IMR-90 (cell line): ENCODE measurements at regions not wholly inside any gene's neighbourhood (a gene's known extent, or its start where the extent isn't known, plus 50 kb on each side); places are given as distances from the start of the nearest gene placed in this dataset.

Experiments used
- BHLHE40 ChIP-seq: fragments of 150-350 bp; IDR thresholded peaks from 2 replicates; pipeline ENCODE4 v1.6.1; 2016; ENCODE audit warnings: mild to moderate bottlenecking, low read depth, low read length
- CEBPB ChIP-seq: IDR thresholded peaks from 2 replicates; pipeline ENCODE4 v1.6.1; 2012; ENCODE audit warnings: low read depth, low read length, improper control_type of control experiment
- CHD1 ChIP-seq: IDR thresholded peaks from 2 replicates; pipeline ENCODE4 v1.6.1; 2012; ENCODE audit warnings: low read depth, low read length, improper control_type of control experiment
- MAFK ChIP-seq: IDR thresholded peaks from 2 replicates; pipeline ENCODE4 v1.6.1; 2012; ENCODE audit warnings: low read depth, low read length, improper control_type of control experiment
- MXI1 ChIP-seq: IDR thresholded peaks from 2 replicates; pipeline ENCODE4 v1.6.1; 2012; ENCODE audit warnings: low read depth, mild to moderate bottlenecking, low read length, moderate library complexity, borderline replicate concordance
- POLR2A ChIP-seq: IDR thresholded peaks from 2 replicates; pipeline ENCODE4 v1.6.1; 2012; ENCODE audit warnings: mild to moderate bottlenecking, low read depth, low read length
- RAD21 ChIP-seq: IDR thresholded peaks from 2 replicates; pipeline ENCODE4 v1.6.1; 2012; ENCODE audit warnings: low read length, improper control_type of control experiment
- RCOR1 ChIP-seq: IDR thresholded peaks from 2 replicates; pipeline ENCODE4 v1.6.1; 2012; ENCODE audit warnings: mild to moderate bottlenecking, low read length, improper control_type of control experiment; ENCODE audit not compliant: insufficient replicate concordance
- RFX5 ChIP-seq: IDR thresholded peaks from 2 replicates; pipeline ENCODE4 v1.8.0; 2012; ENCODE audit warnings: low read depth, mild to moderate bottlenecking, low read length, moderate library complexity
- TF ChIP-seq, protein P1 (sequence below): conservative IDR thresholded peaks from 2 replicates; pipeline ENCODE4 v1.5.1; 2012; ENCODE audit warnings: mild to moderate bottlenecking, low read depth, low read length, improper control_type of control experiment
- TF ChIP-seq, protein P2 (sequence below): fragments of 150-350 bp; IDR thresholded peaks from 2 replicates; pipeline ENCODE4 v1.6.1; 2017; ENCODE audit warnings: mild to moderate bottlenecking, antibody characterized with exemption, low read length, low read depth

DNA sequence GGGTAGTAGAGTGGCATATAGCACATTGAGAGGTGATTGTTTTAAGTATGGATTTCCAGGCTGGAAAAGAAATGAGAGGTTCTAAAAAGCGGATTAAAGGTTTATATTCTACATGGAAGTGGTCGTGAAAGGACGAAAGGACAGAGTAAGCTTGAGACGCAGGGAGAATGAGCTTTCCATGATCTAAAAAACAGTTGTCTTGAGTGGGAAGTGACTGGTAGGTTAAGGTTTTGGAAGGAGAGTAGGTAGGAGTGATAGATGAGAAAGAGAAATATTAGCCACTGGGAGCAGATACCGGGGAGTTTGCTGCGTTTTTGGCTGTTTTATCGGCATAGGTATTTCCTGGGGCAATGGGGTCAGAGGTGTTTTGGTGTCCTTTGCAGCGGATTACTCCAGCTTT, 750.6 kb upstream of the ADGRB3 start:
- TF ChIP-seq, protein P1, sequence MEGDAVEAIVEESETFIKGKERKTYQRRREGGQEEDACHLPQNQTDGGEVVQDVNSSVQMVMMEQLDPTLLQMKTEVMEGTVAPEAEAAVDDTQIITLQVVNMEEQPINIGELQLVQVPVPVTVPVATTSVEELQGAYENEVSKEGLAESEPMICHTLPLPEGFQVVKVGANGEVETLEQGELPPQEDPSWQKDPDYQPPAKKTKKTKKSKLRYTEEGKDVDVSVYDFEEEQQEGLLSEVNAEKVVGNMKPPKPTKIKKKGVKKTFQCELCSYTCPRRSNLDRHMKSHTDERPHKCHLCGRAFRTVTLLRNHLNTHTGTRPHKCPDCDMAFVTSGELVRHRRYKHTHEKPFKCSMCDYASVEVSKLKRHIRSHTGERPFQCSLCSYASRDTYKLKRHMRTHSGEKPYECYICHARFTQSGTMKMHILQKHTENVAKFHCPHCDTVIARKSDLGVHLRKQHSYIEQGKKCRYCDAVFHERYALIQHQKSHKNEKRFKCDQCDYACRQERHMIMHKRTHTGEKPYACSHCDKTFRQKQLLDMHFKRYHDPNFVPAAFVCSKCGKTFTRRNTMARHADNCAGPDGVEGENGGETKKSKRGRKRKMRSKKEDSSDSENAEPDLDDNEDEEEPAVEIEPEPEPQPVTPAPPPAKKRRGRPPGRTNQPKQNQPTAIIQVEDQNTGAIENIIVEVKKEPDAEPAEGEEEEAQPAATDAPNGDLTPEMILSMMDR = no peak
- TF ChIP-seq RFX5 (no peak), POLR2A (no peak), RCOR1 (no peak), MXI1 (no peak), CHD1 (no peak), BHLHE40 (no peak), RAD21 (no peak), MAFK (no peak), CEBPB (no peak)
- TF ChIP-seq, protein P2, sequence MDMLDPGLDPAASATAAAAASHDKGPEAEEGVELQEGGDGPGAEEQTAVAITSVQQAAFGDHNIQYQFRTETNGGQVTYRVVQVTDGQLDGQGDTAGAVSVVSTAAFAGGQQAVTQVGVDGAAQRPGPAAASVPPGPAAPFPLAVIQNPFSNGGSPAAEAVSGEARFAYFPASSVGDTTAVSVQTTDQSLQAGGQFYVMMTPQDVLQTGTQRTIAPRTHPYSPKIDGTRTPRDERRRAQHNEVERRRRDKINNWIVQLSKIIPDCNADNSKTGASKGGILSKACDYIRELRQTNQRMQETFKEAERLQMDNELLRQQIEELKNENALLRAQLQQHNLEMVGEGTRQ = no peak
